ENCODE measurements at regions not wholly inside any gene's neighbourhood (a gene's known extent, or its start where the extent isn't known, plus 50 kb on each side); places are given as distances from the start of the nearest gene placed in this dataset.
A peak's percentile ranks its signal among the peaks of the same experiment; 100 is the strongest.

DNA sequence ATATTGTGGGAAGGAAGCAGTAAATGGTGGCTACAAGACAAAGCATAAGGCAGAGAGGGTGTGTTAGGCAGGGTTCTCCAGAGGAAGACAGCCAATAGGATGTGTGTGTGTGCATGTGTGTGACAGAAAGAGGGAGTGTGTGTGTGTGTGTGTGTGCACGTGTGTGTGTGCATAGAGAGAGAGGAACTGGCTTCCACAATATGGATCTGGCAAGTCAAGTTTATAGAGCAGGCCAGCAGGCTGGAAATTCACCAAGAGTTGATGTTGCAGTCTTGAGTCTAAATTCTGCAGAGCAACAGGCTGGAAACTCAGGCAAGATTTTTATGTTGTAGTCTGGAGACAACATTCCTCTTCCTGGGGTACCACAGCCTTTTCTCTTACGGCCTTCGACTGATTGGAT is 374.0 kb downstream of the TNS3 start:
- no peak overlapping the region for H3K4me3 ChIP-seq (ENCODE audit: low read depth, low read length)
- no peak for TF ChIP-seq MYC (IDR thresholded peaks at IDR 0.05; ENCODE audit: low read depth, low read length)
- no peak for TF ChIP-seq POLR2A (IDR thresholded peaks at IDR 0.05; ENCODE audit: extremely low read depth, insufficient read length)
- TF ChIP-seq, protein P1, sequence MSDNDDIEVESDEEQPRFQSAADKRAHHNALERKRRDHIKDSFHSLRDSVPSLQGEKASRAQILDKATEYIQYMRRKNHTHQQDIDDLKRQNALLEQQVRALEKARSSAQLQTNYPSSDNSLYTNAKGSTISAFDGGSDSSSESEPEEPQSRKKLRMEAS (IDR thresholded peaks at IDR 0.05; ENCODE audit: low read depth, low read length): no peak
- no peak for TF ChIP-seq CTCF (IDR thresholded peaks at IDR 0.05; ENCODE audit: low read depth, low read length)
- DNase-seq (ENCODE audit: low read depth): no peak

GRCh38 chr7:47204709-47205108 is 377.2 kb downstream of the TNS3 start:
- TF ChIP-seq POLR2A (IDR thresholded peaks at IDR 0.05; ENCODE audit: extremely low read depth, insufficient read length) (no peak), MYC (IDR thresholded peaks at IDR 0.05; ENCODE audit: low read depth, low read length) (no peak), CTCF (IDR thresholded peaks at IDR 0.05; ENCODE audit: low read depth, low read length) (no peak)
- TF ChIP-seq, protein P1 (IDR thresholded peaks at IDR 0.05; ENCODE audit: low read depth, low read length): no peak
- no peak overlapping the region for H3K4me3 ChIP-seq (ENCODE audit: low read depth, low read length)

DNA sequence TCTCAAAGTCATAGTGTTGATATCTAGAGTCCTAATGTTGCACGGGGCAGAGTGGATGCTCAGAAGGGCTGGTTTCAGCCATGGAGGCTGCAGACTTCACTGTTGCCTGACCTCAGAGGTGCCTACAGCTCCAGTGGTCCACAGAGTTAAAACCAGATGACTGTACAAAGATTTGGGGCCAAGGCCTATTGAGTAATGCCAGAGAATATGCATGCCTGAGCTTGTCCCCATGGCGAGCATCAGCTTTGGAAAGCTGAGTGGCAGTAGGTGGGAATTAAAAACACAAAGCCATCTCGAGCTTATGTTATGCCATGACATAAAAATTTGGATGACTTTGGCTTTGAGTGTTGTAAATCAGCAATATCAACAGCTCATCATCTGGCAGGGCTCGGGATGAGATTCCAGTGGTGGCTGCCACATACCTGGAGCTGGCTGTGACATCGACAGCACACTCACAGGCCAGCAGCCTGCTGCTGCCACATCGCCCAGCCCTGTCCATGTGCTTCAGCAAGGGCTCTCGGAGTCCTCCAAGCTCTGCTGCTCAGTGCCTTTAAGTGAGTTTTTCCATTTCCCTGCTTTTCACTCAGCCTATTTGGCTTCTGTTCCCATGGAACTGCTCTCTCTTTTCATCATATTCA is 379.6 kb downstream of the TNS3 start:
- no peak overlapping the region for H3K4me3 ChIP-seq (ENCODE audit: low read depth, low read length)
- TF ChIP-seq POLR2A (IDR thresholded peaks at IDR 0.05; ENCODE audit: extremely low read depth, insufficient read length): no peak
- TF ChIP-seq, protein P1 (IDR thresholded peaks at IDR 0.05; ENCODE audit: low read depth, low read length): no peak
- no peak for TF ChIP-seq CTCF (IDR thresholded peaks at IDR 0.05; ENCODE audit: low read depth, low read length)
- no peak for TF ChIP-seq MYC (IDR thresholded peaks at IDR 0.05; ENCODE audit: low read depth, low read length)
- no peak for DNase-seq (ENCODE audit: low read depth)

More at GRCh38 chr7:47204709-47205108, 377.2 kb downstream of the TNS3 start:
- DNase-seq (ENCODE audit: low read depth): no peak

DNA sequence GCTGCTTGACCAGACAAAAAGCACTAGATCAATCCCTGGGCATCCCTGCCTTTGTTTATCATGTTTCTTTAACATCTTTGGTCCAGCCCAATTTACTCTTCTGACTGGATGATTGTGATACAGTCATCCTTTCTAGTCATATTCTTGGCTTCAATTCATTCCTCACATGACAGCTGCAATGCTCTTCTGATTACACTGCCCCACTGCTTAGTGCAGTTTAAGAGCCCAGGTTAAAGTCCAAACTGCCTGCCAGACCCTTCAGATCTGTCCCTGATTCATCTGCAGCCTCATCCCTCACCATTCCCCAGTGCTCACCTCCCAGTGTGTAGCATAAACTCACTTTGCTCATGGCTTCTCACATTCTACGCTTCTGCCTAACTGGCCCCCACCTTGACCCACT is 383.8 kb downstream of the TNS3 start:
- no peak for DNase-seq (ENCODE audit: low read depth)
- H3K4me3 ChIP-seq (ENCODE audit: low read depth, low read length): no peak overlapping the region
- no peak for TF ChIP-seq MYC (IDR thresholded peaks at IDR 0.05; ENCODE audit: low read depth, low read length)

GRCh38 chr7:47197486-47197885 is 384.4 kb downstream of the TNS3 start:
- peak; percentile 34 for DNase-seq (ENCODE audit: low read depth)
- no peak overlapping the region for H3K4me3 ChIP-seq (ENCODE audit: low read depth, low read length)
- TF ChIP-seq MYC (IDR thresholded peaks at IDR 0.05; ENCODE audit: low read depth, low read length) (no peak), CTCF (IDR thresholded peaks at IDR 0.05; ENCODE audit: low read depth, low read length) (no peak), POLR2A (IDR thresholded peaks at IDR 0.05; ENCODE audit: extremely low read depth, insufficient read length) (no peak)
- TF ChIP-seq, protein P1 (IDR thresholded peaks at IDR 0.05; ENCODE audit: low read depth, low read length): no peak

- TF ChIP-seq, protein P1 (IDR thresholded peaks at IDR 0.05; ENCODE audit: low read depth, low read length): no peak
- TF ChIP-seq POLR2A (IDR thresholded peaks at IDR 0.05; ENCODE audit: extremely low read depth, insufficient read length) (no peak), MYC (IDR thresholded peaks at IDR 0.05; ENCODE audit: low read depth, low read length) (no peak), CTCF (IDR thresholded peaks at IDR 0.05; ENCODE audit: low read depth, low read length) (no peak)
- DNase-seq (ENCODE audit: low read depth): no peak
- H3K4me3 ChIP-seq (ENCODE audit: low read depth, low read length): no peak overlapping the region
These were observed 385.2 kb downstream of the TNS3 start for GRCh38 chr7:47196737-47197136.
